DMS114 treated with DMSO at 0.1 percent for 48 hours (cell line): ENCODE measurements at regions not wholly inside any gene's neighbourhood (a gene's known extent, or its start where the extent isn't known, plus 50 kb on each side); places are given as distances from the start of the nearest gene placed in this dataset.

Experiments used
- DNase-seq: peaks from one replicate; lab custom pipeline; 2025; ENCODE audit not compliant: unreplicated experiment; lab: John Stamatoyannopoulos, UW

DNA sequence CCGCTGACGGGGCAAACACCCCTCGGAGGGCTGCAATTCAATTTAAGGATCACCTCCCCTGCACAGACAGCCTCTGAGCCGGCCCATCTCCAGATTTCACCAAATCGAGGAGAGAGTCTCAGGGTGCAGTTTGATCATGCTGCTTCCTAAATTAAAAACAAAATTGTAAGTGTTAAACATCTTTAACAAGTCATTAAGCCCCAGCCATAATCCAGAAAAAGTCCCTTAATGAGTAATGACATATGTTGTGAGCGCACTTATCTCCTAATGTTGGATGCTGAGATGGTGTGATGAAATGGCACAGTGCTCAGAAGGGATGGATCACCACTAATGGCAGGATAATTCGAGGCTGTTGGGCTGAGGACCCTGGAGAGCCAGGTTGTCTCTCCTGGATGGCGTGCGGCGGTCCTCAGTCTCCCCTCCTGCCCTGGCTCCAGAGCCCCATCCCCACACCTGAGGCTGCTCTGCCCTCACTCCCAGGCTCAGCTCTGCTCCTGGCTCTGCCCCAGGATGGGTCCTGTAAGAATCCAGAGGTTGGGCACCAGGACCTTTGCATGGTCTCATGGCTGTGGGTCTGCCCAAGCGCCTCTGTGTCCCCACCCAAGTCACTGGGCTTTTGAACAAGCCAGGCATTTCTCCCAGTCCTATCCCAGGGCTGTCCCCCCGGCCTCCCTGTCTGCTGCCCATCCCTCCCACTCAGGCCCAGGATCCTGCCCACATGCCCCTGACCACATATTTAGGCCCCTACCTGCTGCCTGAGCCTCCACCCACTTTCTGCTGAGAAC, 224.4 kb upstream of the POU3F1 start:
- DNase-seq, result no peak

DNA sequence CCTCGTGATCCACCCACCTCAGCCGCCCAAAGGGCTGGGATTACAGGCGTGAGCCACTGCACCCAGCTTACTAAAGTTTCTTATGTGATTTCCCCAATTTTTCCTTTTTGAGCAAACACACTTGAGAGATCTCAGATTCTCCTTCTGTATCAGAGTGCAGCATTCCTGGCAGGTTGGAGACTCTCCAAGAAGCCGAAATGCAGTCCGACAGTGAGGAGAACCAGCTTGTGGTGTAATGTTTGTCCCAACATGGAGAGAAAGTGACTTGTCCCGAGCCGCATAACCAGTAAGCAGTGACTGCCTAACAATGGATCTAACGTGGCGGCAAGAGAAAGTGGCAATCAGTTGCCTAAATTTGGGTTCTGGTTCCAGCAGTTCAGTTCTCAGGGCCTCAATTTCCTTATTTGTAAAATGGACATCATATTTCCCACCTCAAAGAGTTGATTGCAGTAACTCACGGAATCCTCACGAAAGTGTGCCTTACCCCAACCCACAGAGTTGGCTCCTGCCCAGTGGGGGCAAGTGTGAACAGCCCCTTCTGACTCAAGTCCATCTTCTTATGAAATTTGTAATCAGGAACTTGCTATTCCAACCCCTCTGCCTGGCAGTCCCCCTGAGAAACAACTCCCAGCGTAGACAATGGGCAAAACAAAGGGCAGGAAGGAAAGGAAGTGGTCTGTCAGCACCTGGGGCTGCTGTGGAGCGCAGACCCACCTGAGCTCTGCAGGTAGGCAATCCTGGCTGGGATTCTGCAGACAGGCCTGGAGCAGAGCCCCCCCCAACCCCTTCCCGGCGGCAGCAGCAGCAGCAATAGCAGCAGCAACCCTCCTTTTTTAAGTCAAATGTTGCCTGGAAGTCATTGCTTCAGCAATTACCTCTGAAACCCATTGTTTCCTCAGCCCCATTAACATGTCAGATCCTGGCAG, 223.6 kb upstream of the POU3F1 start:
- DNase-seq, result no peak

DNA sequence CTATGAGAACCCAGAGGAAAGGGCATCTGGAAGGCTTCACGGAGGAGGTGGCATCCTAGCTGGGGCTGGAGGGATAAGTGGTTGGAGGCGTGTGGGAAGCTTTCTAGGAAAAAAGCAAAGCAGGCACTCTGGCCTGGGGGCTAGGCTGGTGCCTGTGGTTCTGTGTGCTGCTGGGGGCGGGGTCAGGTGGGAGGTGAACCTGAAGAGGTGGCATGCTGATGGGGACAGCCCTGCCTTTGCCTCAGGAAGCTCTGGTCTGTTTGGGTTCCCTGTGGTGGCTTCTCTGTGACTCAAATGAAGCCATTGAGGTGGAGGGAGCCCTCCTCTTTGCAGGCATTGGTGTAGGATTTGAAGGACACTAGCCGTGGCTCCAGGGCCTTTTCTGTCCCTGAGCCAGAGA, 221.6 kb upstream of the POU3F1 start:
- DNase-seq, result no peak

DNA sequence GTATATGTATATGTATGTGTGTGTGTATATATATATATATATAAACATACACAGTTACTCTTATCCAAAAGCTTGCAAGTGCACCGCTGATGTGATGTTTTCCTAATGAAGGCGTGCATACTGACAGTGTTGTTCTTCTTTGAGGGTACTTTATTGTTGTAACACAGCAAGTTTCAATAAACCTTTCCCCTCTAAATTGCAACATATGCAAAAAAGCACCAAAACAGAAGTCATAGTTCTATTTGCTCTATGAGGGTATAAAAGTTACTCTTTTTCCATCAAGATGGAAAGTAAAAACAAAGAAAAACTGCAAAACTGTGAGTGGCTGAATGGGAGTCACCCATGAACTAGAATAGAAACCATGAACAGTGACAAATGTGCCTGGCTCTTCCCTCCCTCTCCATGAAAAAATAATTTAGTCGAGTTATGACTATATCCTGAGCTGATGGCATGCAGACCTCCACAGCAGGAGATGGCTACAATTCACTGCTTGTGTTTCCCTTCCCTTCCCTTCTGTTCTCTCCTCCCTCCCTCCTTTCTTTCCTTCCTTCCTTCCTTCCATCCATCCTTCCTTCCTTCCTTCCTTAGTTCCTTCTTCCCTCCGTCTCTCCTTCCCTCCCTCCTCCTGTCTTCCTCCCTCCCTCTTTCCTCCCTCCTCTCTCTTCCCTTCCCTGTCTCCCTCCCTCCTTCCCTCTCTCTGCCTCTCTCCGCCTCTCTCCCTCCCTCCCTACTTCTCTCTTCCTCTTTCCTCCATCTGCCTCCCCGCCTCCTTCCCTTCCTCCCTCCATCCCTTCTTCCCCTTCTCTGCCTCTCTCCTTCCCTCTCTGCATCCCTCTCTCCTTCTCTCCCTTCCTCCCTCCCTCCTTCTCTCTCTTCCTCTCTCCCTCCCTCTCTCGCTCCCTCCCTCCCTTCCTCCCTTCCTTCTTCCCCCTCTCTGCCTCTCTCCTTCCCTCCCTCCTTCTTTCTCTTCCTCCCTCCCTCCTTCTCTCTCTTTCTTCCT, 220.7 kb upstream of the POU3F1 start:
- DNase-seq, result no peak

DNA sequence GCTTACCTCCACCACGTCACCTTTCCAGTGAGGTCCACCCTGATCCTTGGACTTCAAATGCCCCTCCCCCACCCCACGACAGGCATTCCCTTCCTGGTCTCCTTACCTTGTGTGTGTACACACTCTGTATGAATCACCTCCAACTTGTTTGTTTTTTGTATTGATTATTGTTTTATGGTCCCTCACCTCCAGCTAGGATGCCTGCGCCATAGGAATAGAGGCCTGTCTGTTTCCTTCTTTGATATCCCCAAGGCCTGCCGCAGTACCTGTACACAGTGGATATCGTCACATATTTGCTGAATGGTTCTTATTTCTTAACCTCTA, 219.6 kb upstream of the POU3F1 start:
- DNase-seq, result no peak

DNA sequence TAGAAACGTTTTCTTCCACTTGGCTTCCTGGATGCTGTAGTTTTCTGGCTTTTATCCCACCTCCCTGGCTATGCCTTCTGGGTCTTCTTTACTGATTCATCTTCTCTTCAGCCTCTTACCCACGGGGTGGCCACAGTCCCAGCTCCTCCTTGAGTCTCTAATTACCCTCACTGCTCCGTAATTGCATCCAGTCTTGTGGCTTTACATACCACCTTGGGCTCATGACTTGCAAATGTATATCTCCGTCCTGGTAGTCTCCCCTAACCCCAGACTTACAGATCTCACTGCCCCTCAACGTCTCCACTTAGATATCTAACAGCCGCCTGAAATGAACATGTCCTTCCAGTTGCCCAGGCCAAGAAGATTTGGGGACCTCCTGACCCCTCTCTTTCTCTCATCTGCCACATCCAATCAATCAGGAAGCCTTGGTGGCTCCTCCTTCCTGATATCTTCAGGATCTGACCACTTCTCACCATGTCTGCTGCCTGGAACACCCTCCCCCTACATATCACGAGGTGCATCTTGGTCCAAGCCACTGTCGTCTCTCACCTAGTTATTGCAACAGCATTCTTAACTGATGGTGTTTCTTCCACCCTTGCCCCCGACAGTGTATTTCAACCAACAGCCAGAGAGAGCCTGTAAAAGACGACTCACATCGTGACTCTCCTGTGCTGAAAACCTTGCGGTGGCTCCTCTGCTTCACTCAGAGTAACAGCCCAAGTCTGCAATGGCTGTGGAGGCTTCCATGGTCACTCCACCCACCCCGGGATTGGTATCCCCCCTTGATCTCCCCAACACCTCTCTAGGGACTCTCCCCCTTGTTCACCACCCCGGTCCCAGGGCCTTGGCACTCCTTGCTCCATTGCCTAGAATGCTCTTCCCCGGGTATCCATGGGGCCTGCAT, 219.0 kb upstream of the POU3F1 start:
- DNase-seq, result no peak

DNA sequence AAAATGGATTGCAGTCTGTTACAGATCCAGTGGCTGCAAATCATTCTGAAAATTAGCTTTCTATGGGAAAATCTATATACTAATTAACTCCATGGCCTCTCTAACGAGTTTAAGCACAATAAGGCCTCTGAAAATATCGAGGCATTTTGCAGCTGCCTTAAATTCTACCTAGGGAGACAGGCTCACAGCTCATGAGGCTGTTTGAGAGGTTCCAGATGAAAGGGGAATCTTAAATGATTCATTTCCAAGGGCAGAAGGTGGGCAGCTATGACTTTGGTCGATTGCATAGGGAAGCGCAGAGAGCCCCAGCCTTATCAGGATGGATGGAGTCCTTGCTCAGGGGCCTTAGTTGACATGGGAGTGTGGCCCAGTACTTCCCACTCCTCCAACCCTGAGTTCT, 216.8 kb upstream of the POU3F1 start:
- no peak for DNase-seq

DNA sequence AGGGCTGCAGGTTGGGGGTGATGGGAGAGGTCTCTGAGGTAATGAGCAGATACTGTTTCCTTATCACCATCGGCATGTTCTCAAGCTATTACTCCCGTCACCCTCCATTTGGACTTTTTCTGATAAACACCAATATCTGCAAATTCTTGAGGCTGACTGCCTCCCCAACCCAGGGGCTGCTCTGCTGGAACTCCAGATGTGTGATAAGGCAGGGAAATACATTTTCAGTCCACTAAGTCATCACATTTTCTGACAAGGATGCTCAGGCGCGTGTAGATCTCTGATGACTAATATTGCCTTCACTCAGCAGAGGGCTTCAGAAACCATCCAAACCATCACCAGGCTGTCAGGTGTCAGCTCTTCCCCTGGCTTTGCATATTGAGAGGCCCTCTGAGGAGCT, 215.0 kb upstream of the POU3F1 start:
- no peak for DNase-seq

DNA sequence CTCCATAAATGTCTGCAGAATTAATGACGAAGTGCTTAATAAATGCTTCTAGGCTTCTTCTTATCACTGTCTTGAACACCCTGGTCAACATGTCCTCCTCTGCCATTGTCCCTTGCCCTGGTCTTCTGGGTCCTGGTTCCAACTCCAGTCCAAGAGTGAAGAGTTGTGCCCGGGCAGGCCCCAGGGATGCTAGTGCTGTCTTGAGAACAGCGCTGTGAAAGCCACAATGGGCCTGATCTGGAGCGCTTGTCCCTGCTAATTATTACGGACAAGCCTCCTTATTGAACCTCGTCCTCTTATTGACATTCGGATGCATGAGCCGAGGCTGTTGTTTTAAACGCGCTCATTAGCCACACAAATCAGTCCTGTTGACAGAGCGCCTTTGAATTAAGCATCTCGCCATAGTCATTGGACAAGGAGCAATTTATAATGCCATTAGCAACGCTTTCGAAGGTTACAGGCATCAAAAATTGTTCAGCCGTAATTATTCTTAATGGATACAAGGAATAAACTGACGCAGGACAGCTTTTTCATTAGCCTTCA, 211.6 kb upstream of the POU3F1 start:
- no peak for DNase-seq

DNA sequence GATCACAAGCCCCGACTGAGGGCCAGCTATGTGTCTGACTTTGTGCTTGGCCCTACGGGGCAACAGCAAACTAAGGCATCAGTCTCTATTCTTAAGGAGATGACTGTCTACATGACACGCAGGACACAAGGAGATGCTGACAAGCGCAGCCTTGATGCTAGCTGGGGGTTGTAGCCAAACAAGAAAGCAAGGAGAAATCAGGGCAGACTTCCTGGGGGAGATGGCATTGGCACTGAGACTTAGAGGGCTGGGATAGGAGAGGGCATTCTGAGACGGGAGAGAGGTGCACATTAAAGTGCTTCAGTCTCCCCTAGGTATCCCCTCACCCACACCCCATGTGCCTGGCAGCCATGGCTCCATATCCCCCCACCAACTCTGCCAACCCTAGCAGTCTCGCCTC, 210.8 kb upstream of the POU3F1 start:
- DNase-seq, result no peak

DNA sequence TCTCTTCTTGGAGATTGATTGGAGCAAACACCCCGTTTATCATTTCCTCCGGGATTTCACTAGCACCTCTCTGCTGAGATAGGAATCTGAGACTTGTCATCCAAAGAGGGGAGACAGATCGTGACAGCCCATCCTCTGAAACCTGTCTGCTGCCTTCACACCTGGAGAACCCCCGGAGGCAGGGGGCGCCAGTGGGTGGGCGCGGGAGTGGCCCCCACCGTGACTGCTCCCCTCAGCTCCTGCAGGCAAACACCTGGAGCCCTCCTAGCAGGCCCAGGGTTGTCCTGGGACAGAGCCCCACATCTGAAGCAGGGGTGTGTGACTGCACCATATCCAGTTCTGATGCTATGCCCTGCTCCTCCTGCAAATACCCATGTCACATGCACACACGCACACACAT, 209.5 kb upstream of the POU3F1 start:
- no peak for DNase-seq

DNA sequence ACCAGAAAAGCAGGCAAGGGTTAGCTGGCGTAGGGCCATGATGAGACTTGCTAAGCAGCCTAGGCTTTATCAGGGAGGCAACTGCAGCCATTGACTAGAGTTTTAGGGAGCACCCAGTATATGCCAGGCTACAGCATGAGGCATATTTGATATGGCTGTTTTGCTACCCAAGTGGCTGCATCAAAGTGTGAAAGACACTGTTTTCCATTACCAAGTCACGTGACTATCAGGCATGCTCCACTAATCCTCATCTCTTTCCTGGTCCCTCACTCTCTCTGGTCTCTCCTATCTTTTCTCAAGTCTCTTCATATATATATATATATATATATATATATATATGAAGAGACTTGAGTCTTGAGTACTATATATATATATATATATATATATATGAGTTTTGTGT, 206.7 kb upstream of the POU3F1 start:
- DNase-seq, result no peak

DNA sequence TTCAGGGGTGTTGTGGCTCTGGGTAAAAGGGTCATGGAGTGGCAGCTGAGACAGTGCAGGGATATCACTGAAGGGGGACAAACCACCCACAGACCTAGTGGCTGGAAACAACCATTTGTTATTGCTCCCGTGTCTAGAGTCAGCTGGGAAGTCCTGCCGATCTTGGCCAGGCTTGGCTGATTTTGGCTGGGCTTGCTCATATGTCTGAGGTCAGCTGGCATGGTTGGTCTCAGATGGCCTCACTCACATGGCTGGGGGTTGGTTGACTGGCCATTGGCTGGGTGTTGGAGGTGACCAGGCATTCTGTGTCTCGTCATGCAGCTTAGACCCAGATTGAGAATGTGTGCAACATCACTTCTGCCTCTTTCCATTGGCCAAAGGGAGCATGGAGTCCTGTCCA, 203.8 kb upstream of the POU3F1 start:
- DNase-seq, result no peak

DNA sequence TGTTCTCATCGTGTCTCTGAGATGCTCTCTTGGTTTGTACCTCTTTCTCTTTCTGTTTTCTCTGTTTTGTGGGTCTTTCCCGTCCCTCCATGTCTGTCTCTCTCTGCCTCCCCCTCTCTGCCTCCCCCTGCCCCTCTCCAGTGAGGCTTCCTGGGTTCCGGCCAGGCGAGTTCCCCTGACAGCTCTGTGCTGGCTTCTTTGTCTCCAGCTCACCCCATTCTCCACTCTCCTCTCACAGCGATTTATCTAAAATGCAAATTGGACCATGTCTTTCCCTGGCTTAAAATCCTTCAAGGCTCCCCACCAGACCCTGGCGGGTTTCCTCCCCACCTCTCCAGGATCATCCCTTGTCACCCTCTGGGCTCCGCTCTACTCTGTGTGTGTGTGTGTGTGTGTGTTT, 202.4 kb upstream of the POU3F1 start:
- DNase-seq, result no peak

DNA sequence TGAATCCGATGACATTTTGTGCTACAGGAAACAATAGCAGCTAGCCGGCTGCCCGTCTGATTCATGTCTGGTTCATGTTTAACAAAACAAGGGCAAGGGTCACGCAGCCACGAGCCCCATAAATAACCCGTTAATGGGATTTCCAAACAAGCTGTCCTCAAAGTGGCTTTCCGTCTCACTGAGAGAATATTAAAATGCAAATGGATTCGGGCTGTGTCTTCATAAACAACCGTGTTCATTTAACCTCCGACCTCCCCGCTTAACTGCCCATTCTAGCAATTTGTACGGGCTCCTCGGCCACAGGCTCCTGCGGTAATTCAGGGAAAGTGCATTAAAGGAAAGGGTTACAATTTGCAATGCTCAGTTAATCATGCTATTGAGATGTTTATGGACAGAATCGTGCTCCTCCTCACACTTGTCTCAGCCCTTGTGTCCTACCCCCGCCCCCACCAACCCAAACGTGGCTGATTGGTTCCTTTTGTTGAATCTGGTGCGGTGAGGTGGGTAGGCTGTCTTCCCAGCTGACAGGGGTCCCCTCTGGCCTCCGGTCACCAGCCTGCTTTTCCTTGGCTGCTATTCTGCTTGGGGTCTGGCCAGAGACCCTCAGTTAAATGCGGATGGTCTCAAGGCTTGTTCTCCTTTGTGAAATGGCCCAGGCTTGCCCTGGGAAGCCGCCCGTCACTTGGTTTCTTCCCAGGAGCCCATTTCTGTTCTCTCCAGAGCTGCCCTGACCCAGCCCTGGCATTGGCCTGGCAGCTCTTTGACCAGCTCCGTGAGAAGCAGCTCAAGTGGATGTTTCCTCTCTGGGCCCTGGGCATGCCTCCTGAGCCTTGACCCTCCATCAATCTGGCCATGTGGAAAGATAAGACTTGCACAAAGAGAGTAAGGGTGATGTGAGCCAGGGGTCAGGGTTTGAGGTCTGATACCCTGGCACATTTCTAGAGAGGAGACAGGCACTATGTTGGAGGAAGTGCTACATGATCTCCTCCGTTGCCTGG, 200.7 kb upstream of the POU3F1 start:
- DNase-seq, result no peak

DNA sequence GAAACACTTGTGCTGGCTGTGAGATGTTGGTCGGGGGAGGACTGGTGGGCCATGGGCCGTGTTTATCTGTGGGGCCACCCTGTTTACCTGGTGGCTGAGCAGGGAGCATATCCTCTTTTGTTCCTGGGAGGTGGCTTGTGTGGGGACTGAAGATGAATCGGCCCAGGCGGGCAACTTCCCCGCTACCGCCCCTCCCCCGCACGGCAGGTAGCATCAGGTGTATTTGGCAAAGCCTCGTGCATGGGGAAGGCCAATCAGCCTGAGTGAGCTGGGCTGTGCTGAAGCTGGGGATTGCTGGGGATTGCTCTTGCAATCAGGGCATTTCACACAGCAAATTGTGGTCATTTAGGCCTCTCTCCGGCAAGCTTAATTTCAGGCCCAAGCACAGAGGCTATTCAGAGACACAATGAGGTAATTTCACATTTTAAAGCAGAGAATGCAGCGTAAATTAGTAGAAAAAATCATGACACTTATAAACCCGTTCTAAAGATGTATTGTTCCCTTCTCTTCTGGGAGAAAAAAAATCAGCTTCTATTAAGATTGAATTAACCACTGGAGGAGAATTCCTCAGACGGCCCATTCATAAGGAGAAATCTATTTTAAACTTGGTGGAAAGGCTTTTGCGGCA, 197.7 kb upstream of the POU3F1 start:
- DNase-seq, result no peak

DNA sequence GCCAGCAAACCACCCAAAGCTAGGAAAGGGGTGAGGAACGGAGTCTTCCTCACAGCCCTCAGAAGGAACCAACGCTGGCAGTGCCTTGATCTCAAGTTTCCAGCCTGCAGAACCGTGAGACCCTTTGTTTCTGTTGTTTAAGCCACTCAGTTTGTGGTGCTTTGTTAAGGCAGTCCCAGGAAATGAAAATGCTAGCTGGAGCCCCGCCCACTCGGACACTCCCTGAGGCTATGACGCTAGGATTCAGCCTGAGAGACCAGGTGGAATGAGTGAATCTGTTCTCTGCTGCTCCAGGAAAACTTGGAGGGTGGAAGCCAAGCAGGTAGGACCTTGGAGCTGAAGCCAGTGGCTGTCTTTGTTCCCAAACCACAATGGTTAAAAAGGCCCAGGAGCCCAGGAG, 196.5 kb upstream of the POU3F1 start:
- DNase-seq, result no peak

DNA sequence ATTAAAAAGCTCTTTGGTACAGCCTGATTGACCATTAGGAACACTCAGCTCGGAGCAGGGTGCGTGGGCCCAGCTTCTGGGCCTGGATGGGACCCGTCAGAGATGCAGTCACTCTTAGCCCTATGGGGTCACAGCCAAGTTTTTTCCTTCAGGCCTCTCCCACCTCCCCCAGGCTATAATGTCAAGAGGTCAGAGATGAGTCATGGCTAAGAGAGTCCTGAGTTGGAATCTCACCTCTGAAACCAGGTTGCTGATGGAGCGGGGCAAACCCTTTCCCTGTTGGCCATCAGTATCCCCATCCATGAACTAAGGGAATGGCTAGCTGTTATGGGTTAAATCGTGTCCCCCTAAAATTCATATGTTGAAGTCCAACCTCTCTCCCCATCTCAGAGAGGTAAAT, 195.9 kb upstream of the POU3F1 start:
- no peak for DNase-seq
